Esophagus (tissue), 2 donors: ENCODE measurements at regions not wholly inside any gene's neighbourhood (a gene's known extent, or its start where the extent isn't known, plus 50 kb on each side); places are given as distances from the start of the nearest gene placed in this dataset.

Experiments
- H3K27ac ChIP-seq, 2 donors: one replicate each; pipeline ENCODE4 v1.5.1; 2013; ENCODE audit warnings: low read depth in 2 of 2, mild to moderate bottlenecking in 2 of 2, inconsistent platforms in 1 of 2, low read length in 1 of 2, moderate library complexity in 1 of 2
- H3K27me3 ChIP-seq, 2 donors: one replicate each; pipeline ENCODE4 v1.6.1; 2013; ENCODE audit warnings: low read length in 2 of 2, control low read depth in 1 of 2, mild to moderate bottlenecking in 1 of 2; ENCODE audit not compliant: insufficient read depth in 2 of 2, control insufficient read depth in 1 of 2
- H3K36me3 ChIP-seq, 2 donors: one replicate each; pipeline ENCODE4 v1.6.1; 2013; ENCODE audit warnings: low read length in 1 of 2; ENCODE audit not compliant: control insufficient read depth in 2 of 2, insufficient read depth in 2 of 2
- H3K4me1 ChIP-seq, 2 donors: one replicate each; pipeline ENCODE4 v1.6.1; 2013; ENCODE audit warnings: low read length in 1 of 2; ENCODE audit not compliant: control insufficient read depth in 2 of 2, insufficient read depth in 2 of 2
- H3K4me3 ChIP-seq, 2 donors: one replicate each; pipeline ENCODE4 v1.5.1; 2013; ENCODE audit warnings: low read length in 2 of 2, mild to moderate bottlenecking in 2 of 2, low read depth in 1 of 2, moderate library complexity in 1 of 2
- H3K9me3 ChIP-seq, 2 donors: one replicate each; pipeline ENCODE4 v1.6.1; 2013; ENCODE audit warnings: mild to moderate bottlenecking in 2 of 2, low read depth in 1 of 2, low read length in 1 of 2, moderate library complexity in 1 of 2; ENCODE audit not compliant: control insufficient read depth in 2 of 2, insufficient read depth in 1 of 2
- WGBS, 2 donors: extraction: QIAGEN DNeasy Blood & Tissue Kit; methylation state at CpG; one replicate each; pipeline ENCODE4 v1.1.7; 2013; 5-methylcytosine and 5-hydroxymethylcytosine counted together
- donor health status: healthy with polysubstance abuse.
- donor health status: Bipolar disorder and iron deficiency.

DNA sequence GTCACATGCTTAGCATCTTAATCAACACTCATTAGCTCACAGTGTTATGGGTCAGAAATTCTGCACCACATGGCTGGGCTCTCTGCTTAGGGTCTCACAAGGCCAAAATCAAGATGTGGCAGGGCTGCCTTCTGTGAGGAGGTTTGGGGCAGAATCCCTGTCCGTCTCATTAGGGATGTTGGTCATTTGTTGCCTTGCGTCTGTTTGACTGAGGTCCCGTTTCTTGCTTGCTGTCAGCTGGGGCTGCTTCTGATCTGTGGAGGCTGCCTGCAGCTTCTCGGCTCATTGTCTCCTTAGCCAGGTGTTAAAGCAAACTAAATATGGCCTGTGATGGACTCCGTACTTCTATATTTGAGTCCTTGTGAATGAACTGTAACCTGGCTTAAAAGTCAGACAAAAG, 146.5 kb downstream of the NDUFA10 start:
- Histone ChIP-seq H3K27me3 (no peaks in the 10 kb centered on the region), H3K36me3 (no peaks in the 10 kb centered on the region)
- WGBS, 2 donors = 84 to 92% methylated on average over 5 of the region's 5 CpGs

DNA sequence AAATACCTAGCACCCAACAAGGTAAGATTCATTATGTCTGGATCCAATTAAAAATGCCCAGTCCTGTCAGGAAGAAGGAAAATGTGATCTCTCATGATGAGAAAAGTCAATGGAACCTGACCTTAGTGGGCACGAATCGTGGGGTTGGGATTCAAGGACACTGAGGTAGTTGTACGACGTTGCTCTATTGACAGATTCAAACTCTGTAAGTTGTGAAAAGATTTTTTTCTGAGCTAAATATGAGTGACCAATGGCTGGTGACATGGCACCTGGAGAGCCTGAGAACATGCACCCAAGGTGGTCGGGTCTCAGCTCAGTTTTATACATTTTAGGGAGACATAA, 148.2 kb downstream of the NDUFA10 start:
- 81 to 86% methylated on average over 5 of the region's 5 CpGs for WGBS, 2 donors
- Histone ChIP-seq H3K36me3 (no peaks in the 10 kb centered on the region), H3K4me1 (peaks cover 0 to under 1% of the 10 kb centered on the region in 2 donors)

More for the DNA sequence above, 146.5 kb downstream of the NDUFA10 start:
- H3K4me1 ChIP-seq = peaks cover 0 to 2% of the 10 kb centered on the region in 2 donors
- no peak overlapping the region for H3K4me3 ChIP-seq
- H3K27ac ChIP-seq = no peak overlapping the region
- no peaks in the 10 kb centered on the region for H3K9me3 ChIP-seq

DNA sequence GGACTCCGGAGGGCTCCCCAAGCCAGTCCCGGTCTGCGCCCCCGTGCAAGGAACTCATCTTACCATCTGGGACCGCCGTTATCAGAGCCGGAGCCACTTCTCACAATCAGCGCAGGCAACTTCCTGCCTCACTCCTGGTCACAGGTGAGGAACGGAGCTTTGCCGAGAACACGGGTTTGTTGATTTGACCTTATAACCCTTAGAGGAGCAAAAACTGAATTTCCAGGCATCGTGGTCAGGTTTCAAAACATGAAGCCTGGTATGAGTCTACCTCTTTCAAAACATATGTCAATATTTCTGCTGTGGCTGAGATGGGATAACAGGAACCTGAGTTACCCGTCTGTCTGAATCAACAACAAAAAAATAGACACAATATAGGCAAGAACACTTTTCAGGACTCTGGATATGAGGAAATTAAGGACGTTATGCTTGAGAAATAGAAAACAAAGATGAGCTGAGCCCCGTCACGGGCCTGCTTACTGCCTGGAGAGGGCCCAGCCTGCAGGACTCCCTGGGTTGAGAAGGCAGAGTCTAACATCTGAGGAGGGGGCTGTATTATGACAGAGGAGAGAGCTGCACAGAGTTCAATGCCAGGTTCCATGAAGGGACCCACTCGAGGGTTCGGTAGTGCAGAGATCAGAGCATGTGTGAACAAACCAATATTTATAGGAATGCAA, 148.7 kb downstream of the NDUFA10 start:
- Histone ChIP-seq H3K27me3 (no peaks in the 10 kb centered on the region), H3K4me3 (no peak overlapping the region), H3K4me1 (no peaks in the 10 kb centered on the region), H3K9me3 (no peaks in the 10 kb centered on the region), H3K36me3 (no peaks in the 10 kb centered on the region), H3K27ac (no peak overlapping the region)
- 58 to 65% methylated on average over 18 of the region's 18 CpGs for WGBS, 2 donors

More for the DNA sequence above, 148.2 kb downstream of the NDUFA10 start:
- Histone ChIP-seq H3K9me3 (no peaks in the 10 kb centered on the region), H3K27ac (no peak overlapping the region), H3K27me3 (no peaks in the 10 kb centered on the region), H3K4me3 (no peak overlapping the region)

DNA sequence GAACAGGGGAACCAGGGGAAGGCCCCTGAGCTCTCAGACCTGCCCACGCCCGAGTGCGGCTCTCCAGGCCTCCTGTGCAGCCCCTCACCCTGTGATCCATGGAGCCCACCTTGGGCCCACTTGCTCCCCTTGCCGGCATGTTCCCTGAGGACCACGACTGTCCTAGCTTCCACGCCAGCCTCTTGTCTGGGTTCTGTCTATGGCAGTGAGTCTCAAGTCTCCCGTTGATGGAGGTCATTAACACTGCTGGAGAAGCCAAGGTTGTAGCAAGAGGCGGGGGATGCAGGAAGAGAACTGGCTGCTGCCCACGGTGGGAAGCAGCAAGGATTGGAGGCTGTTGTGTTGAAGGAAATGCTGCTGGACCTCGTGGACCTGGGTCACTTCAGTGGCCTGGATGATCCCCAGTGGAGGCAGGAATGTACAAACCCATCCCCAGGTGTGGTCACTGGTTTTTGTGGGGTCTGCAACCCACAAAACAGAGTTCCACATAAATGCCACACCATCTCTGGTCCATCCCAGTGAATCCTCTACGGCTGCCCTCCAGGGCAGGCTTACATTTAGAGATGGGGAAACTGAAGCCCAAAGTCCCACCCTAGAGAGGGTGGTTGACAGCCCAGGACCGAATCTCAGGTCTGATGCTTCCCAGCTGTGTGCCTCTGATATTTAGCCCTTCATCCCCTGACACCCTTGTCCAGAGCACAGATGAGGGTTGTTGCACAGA, 150.3 kb downstream of the NDUFA10 start:
- WGBS, 2 donors = 86 to 87% methylated on average over 12 of the region's 12 CpGs
- no peaks in the 10 kb centered on the region for H3K4me1 ChIP-seq

DNA sequence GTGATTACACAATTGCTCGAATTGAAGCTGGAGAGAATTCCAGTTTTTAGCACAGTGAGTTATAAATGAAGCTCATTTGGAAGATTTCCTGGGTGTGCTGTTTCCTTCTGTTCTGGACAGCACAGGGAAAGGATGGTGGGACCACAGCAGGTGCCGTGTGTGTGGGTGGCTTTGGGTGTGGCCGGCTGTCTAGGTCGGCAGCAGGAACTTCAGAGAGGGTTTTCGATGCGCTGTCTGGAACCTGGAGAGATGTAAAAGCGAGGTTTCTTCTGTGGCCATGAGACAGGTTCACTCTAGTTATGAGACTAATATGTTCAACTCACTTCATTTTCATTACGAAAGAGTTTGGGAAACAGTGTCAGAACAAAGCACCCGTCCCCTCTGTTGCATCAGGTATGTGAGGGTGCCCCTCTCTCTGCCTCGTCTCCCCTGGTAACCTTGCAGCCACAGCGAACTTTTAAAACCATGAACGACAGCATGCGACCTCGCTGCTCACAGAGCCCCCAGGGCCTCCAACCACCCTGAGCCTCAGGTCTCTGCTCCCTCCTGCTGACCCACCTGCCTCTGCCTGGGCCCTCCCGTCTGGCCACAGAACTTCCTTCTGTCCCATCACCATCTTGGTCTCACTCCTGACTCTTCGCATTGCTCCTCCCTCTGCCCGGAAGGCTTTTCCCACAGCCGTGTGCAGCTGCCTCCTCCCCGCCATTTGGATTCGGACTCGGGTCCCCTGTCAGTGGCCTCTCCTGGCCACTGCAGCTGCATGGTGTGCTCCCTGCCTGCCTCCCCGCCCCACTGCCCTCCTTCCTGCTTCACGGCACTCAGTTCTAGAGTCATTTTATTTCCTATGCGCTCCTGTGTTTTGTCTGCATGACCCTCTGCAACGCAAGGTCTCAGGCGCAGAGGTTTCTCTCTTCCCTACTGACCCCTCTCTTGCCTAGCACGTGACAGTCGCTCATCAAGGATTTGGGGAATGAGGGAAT, 151.2 kb downstream of the NDUFA10 start:
- no peak overlapping the region for H3K4me3 ChIP-seq
- 72 to 76% methylated on average over 28 of the region's 28 CpGs for WGBS, 2 donors
- no peaks in the 10 kb centered on the region for H3K4me1 ChIP-seq
- H3K27me3 ChIP-seq = no peaks in the 10 kb centered on the region
- no peaks in the 10 kb centered on the region for H3K36me3 ChIP-seq
- H3K27ac ChIP-seq = no peak overlapping the region
- H3K9me3 ChIP-seq = no peaks in the 10 kb centered on the region

More for the DNA sequence above, 150.3 kb downstream of the NDUFA10 start:
- Histone ChIP-seq H3K27ac (no peak overlapping the region), H3K27me3 (no peaks in the 10 kb centered on the region), H3K36me3 (no peaks in the 10 kb centered on the region), H3K9me3 (no peaks in the 10 kb centered on the region), H3K4me3 (no peak overlapping the region)

DNA sequence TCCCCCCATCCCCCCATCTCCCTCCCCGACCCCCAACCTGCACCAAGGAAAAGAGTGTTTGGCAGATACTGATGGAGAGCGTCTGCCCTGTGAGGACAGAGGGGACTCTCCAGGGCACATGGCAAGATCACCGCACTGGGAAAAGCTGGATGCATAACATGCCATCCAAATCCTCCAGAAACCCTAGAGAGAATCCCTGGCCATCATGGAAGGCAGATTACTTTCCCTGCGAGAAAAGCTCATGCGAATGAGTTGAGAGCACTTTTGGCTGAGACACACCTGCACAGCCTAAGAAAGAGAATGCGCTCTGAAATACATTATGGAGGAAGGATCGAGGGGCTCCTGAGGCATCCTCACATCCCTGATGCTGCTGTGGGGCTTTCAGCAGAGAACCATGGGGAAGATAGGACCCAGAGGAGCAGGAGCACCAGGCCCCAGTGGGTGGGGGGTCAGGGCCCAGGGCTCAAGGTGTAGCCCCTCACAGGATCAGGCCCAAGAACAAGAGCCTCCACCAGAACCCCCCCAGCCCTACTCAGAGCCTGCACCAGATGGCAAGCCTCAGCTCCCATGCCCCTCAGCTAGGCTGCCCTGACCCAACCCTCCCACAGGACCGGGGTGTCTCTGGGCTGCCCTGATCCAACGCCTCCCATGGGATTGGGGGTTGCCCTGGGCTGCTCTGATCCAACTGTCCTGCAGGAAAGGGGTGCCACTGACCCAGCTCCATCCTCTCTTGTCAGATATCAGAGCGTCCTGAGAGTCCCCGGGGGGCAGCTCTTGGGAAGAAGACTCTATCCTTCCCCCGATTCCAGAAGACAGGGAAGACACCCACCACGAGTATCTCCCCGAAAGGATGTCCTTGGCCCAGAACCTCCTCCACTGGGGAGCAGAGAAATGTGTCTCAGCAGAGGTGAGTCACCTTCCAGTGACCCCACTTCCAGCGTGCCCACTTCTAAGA, 153.4 kb downstream of the NDUFA10 start:
- Histone ChIP-seq H3K36me3 (no peaks in the 10 kb centered on the region), H3K4me1 (peaks cover 0 to 4% of the 10 kb centered on the region in 2 donors), H3K27ac (no peak overlapping the region), H3K27me3 (no peaks in the 10 kb centered on the region), H3K9me3 (no peaks in the 10 kb centered on the region), H3K4me3 (no peak overlapping the region)
- 77 to 79% methylated on average over 15 of the region's 15 CpGs for WGBS, 2 donors

DNA sequence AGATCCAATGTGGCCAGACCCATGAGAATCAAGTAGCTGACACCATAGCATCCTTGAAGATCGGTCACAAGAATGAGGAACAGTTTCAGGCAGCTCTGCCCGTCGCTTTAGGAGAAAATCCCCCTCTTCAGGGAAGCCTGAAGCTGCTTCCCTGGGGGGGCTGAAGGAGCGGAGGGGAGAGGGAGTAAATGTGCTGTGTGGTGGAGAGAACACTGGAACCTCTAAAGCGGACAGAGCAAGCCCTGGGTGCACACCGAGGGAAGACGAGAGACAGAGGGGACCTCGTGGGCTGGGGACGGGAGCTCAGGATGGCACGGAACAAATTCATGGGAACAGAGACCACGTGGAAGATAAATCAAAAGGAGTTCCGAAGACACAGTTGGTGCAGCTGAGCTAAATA, 154.3 kb downstream of the NDUFA10 start:
- H3K4me1 ChIP-seq = peaks cover 0 to 4% of the 10 kb centered on the region in 2 donors
- no peak overlapping the region for H3K27ac ChIP-seq
- WGBS, 2 donors = 83 to 85% methylated on average over 12 of the region's 12 CpGs
- H3K27me3 ChIP-seq = no peaks in the 10 kb centered on the region
- H3K9me3 ChIP-seq = peaks cover 0 to 2% of the 10 kb centered on the region in 2 donors
- H3K36me3 ChIP-seq = no peaks in the 10 kb centered on the region
- H3K4me3 ChIP-seq = no peak overlapping the region

DNA sequence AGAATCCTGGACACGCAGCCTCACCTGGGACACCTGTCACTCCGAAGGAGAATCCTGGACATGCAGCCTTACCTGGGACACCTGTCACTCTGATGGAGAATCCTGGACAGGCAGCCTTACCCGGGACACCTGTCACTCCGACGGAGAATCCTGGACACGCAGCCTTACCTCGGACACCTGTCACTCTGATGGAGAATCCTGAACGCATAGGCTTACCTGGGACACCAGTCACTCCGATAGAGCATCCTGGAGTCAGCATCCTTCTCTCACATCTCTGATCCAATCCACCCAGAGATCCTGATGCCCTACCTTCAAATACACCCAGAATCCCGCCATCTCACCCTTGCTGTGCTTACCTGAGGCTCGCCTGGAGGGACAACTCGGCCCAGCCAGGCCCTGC, 154.9 kb downstream of the NDUFA10 start:
- Histone ChIP-seq H3K4me1 (peaks cover 0 to 4% of the 10 kb centered on the region in 2 donors), H3K9me3 (peaks cover 0 to 4% of the 10 kb centered on the region in 2 donors), H3K27me3 (no peaks in the 10 kb centered on the region), H3K36me3 (no peaks in the 10 kb centered on the region), H3K4me3 (no peak overlapping the region), H3K27ac (no peak overlapping the region)
- 79 to 90% methylated on average over 12 of the region's 12 CpGs for WGBS, 2 donors
